ENCODE measurements at regions not wholly inside any gene's neighbourhood (a gene's known extent, or its start where the extent isn't known, plus 50 kb on each side); places are given as distances from the start of the nearest gene placed in this dataset.

DNA sequence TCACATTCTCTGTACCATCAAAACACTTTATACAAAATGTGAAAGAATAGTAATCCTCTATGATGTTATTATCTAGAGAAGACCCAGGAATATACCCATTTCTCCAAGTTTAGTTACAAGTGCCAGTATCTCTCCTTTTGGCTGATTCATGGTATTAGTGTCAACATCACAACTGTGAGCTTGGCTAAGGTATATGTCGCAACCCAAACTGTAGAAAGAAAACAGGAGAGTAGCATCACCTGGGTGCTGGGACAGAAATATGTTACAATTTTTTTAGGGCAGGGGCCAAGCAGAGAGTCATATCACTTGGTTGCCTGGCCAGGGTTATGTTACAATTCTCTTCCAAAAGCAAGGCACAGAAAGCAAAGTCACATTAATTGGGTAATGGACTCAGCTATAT, 127.2 kb upstream of the ZNF91 start:
- H3K4me3 ChIP-seq (ENCODE audit: low read depth, low read length): no peak overlapping the region
- DNase-seq (ENCODE audit: low read depth): no peak
- TF ChIP-seq, protein P1, sequence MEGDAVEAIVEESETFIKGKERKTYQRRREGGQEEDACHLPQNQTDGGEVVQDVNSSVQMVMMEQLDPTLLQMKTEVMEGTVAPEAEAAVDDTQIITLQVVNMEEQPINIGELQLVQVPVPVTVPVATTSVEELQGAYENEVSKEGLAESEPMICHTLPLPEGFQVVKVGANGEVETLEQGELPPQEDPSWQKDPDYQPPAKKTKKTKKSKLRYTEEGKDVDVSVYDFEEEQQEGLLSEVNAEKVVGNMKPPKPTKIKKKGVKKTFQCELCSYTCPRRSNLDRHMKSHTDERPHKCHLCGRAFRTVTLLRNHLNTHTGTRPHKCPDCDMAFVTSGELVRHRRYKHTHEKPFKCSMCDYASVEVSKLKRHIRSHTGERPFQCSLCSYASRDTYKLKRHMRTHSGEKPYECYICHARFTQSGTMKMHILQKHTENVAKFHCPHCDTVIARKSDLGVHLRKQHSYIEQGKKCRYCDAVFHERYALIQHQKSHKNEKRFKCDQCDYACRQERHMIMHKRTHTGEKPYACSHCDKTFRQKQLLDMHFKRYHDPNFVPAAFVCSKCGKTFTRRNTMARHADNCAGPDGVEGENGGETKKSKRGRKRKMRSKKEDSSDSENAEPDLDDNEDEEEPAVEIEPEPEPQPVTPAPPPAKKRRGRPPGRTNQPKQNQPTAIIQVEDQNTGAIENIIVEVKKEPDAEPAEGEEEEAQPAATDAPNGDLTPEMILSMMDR (IDR thresholded peaks at IDR 0.05; ENCODE audit: control insufficient read depth, extremely low read depth, insufficient read depth): no peak

DNA sequence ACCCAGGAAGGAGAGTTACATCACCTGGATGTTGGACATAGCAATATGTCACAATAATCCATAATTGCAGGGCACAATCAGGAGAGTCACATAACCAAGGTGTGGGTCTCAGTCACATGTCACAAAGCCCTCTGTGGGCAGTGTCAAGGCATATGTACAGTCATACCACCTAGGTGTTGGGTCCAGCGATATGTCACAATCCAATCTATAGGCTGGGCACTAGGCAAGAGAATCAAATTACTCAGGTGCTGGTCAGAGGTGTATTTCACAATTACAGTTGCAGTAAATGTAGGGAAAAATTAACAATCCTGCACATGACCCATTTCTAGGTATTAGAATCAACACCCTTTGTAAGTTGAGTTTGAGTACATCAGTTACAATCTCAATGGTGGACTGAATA, 126.2 kb upstream of the ZNF91 start:
- TF ChIP-seq, protein P1 (IDR thresholded peaks at IDR 0.05; ENCODE audit: control insufficient read depth, extremely low read depth, insufficient read depth): no peak
- H3K4me3 ChIP-seq (ENCODE audit: low read depth, low read length): no peak overlapping the region
- no peak for DNase-seq (ENCODE audit: low read depth)

DNA sequence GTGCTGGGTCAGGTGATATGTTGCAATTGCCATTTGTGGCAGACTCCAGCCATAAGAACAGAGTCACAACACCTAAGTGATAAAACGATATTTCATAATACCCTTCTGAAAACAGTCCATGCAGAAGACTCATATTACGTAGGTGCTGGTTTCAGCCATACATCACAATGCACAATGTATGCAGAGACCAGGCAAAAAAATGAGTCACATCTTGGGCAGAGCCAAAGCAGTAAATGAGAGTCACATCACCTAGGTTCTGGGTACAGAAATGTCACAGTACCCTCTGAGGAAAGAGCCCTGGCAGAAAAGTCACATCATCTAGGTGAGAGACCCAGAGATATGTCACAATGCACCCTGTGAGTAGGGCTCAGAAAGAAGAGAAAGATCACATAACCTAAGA, 125.2 kb upstream of the ZNF91 start:
- TF ChIP-seq, protein P1 (IDR thresholded peaks at IDR 0.05; ENCODE audit: control insufficient read depth, extremely low read depth, insufficient read depth): no peak
- no peak for DNase-seq (ENCODE audit: low read depth)
- H3K4me3 ChIP-seq (ENCODE audit: low read depth, low read length): no peak overlapping the region

DNA sequence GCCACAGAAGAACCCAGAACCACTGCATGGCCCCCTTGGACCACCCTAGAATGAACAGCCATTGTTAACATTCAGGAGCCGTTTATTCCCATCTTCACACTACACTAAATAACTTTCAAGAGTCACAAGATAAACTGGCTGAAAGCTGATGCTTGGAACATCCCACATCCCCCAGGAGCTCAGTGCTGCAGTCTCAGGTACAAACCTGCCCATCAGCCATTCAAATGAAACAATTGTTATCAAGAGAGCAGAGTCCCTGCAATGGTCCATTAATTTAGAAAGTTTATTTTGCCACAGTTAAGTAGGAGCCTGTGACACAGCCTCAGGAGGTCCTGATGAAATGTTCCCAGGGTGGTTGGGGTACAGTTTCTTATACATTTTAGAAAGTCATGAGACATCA, 123.8 kb upstream of the ZNF91 start:
- TF ChIP-seq, protein P1 (IDR thresholded peaks at IDR 0.05; ENCODE audit: control insufficient read depth, extremely low read depth, insufficient read depth): no peak
- no peak overlapping the region for H3K4me3 ChIP-seq (ENCODE audit: low read depth, low read length)
- no peak for DNase-seq (ENCODE audit: low read depth)

DNA sequence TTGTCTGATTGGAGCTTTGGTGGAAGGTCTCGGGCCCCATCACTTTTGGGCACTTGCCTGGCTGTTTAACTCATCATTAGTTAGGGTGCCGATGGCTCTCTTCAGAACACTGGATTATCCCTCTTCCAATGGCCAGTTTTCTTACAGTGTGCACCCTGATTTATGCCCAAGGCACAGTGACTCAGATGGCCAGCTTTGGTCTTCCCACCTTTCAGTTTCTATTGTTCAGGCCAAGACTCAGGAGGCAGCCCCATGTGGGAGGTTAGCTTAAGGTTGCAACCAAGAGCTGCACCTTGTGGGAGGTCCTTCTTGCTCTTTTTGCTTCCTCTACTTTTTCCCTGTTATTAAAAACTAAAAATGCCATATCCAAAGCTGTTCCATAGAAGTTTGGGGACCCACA, 121.0 kb upstream of the ZNF91 start:
- H3K4me3 ChIP-seq (ENCODE audit: low read depth, low read length): no peak overlapping the region
- DNase-seq (ENCODE audit: low read depth): no peak
- TF ChIP-seq, protein P1 (IDR thresholded peaks at IDR 0.05; ENCODE audit: control insufficient read depth, extremely low read depth, insufficient read depth): no peak

DNA sequence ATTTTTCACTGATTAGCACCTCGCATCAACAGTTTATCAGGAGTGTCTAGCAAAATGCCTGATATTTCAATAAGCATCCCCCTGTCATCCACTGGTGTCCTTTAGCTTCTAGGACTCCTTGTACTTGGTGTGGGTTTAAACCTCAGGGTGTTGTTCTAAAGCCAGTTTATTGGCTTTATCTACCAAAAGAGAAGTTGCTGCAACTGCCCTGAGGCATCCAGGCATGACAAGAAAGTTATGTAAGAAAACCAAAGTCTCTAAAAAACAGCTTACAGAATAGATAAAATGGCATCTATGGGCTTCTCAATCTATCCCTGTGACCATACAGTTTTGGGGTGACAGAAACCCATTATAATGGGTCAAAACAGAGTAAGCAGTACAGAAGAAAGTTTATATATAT, 120.3 kb upstream of the ZNF91 start:
- TF ChIP-seq, protein P1 (IDR thresholded peaks at IDR 0.05; ENCODE audit: control insufficient read depth, extremely low read depth, insufficient read depth): no peak
- no peak for DNase-seq (ENCODE audit: low read depth)
- H3K4me3 ChIP-seq (ENCODE audit: low read depth, low read length): no peak overlapping the region

DNA sequence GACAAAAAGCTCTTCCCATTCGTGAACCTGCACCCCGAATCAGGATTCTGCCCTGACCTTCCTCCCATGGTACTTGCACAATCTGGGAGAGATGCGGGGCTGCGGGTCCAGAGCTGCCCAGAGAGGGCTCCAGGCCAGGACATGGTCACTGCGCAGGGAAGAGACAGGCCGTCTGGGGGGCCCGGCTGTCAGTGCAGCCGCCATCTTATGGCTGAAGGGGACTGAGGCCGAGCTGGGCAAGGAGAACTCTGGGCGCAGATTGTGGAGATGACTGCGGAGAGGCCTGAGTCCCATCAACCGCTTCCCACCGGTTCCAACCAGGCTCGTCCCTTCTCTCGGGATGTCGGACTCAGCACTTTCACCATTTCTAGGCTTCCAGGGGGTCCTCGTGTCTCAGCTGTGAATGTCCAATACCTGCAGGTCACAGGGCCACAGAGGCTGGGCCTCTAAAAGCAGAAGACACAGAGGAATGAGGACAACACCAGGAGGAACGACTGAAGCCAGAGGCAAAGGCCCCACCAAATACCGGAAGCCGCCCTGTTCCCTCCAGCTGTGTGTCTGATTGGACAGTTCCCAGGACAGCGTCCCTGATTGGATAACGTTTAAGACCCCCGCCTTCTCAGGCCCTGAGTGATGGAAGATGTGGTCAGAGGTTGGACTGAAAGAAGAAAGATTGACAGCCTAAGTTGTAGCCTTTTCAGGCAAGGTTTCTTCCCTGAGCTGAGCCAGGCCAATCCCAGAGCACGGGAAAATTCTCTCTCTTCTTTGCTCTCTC, 117.1 kb upstream of the ZNF91 start:
- no peak for DNase-seq (ENCODE audit: low read depth)
- no peak overlapping the region for H3K4me3 ChIP-seq (ENCODE audit: low read depth, low read length)
- TF ChIP-seq, protein P1 (IDR thresholded peaks at IDR 0.05; ENCODE audit: control insufficient read depth, extremely low read depth, insufficient read depth): no peak
